K562 (cell line): ENCODE measurements at regions not wholly inside any gene's neighbourhood (a gene's known extent, or its start where the extent isn't known, plus 50 kb on each side); places are given as distances from the start of the nearest gene placed in this dataset.

Source experiments
- CBX8 ChIP-seq: fragments of 200-600 bp; sonication (generic); IDR thresholded peaks from 2 replicates; pipeline ENCODE4 v1.6.1; 2012; ENCODE audit warnings: borderline replicate concordance, mixed run types, low read depth, mild to moderate bottlenecking, moderate library complexity, mixed read lengths, low read length, control low read depth, inconsistent platforms; ENCODE audit not compliant: poor library complexity, severe bottlenecking; ENCODE audit errors: extremely low read depth
- CTCF ChIP-seq, 3 experiments: IDR thresholded peaks in 2 of 3; conservative IDR thresholded peaks in 1 of 3; 2 replicates each; pipeline ENCODE4 v1.5.1; 2011 to 2012; ENCODE audit warnings: low read length in 3 of 3, mild to moderate bottlenecking in 3 of 3, control low read depth in 2 of 3, improper control_type of control experiment in 1 of 3, inconsistent platforms in 1 of 3, low read depth in 1 of 3, mixed read lengths in 1 of 3, moderate library complexity in 1 of 3; ENCODE audit not compliant: insufficient read depth in 2 of 3

DNA sequence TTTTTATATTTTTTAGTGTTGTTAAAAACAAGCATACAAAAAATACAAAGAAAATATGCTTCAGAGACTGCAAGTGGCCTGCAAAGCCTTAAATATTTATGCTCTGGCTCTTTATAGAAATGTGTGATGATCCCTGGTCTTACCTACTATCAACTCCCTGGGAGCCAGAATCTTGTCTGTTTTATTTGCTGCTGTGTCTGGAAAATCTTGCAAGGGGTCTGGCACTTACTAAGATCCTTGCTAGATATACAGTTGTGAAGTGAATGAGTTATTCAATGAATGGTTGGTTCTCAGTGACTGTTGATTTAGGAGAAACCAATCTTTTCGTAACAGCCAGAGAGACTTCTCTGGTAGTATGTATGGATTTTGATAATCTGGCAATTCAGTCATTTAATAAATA is 521.0 kb upstream of the CFAP20DC start:
- TF ChIP-seq CTCF (IDR thresholded peaks at IDR 0.05 in 2 of 3, conservative IDR thresholded peaks at IDR 0.05 in 1 of 3; ENCODE audit: insufficient read depth in 2 of 3, low read depth in 1 of 3, low read length in 3 of 3) = no peak
- TF ChIP-seq CBX8 = no peak
